HG02973 (cell line): ENCODE measurements at regions not wholly inside any gene's neighbourhood (a gene's known extent, or its start where the extent isn't known, plus 50 kb on each side); places are given as distances from the start of the nearest gene placed in this dataset.
A peak's percentile ranks its signal among the peaks of the same experiment; 100 is the strongest.
"Not testable (repeated sequence)": the region's sequence is repeated elsewhere in the genome, so short reads cannot be mapped to it uniquely, and the experiment has no call there.

ENCODE experiments used
- ATAC-seq: cut with Tn5 transposase; IDR thresholded peaks from one replicate; pipeline ENCODE4 v1.9.1; 2021; ENCODE audit warnings: moderate library complexity; ENCODE audit not compliant: unreplicated experiment

DNA sequence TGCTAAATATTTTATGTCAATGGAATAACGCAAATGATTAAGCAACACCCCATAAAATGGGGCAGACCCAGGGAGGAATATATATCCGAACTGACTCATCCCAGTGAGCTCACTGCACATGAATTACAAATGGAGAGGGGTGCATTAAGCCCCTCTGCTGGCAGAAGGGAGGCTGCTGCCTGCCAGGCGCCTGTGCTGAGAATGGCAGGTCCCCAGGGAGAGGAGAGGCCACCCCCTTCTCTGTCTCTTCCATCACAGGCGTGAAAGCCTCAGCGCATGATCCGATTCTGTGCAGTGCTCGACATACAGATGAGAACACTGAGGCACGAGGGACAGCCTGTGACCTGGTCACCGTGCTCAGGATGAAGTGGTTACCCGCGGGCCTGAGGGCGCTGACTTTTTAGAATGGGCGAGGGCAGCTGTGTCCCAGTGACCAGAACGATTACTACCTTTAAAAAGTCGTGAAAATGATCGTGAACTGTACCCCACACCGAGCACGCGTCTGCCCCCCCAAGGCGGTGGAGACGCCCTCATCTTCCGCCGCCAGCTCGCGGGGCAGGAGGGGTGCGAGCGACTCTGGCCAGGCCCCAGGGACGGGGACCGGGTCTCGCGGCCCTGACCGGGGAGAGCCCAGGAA is 229.7 kb upstream of the FRG2C start:
- ATAC-seq = not testable (repeated sequence)

GRCh38 chr3:75434913-75435793 is 229.0 kb upstream of the FRG2C start:
- ATAC-seq = peak; percentile 100

- not testable (repeated sequence) for ATAC-seq
Measured at GRCh38 chr3:75435794-75436400, 228.2 kb upstream of the FRG2C start.

- ATAC-seq = not testable (repeated sequence)
Measured at GRCh38 chr3:75440986-75441385, 223.1 kb upstream of the FRG2C start.

- ATAC-seq = not testable (repeated sequence)
Measured at GRCh38 chr3:75444634-75445033, 219.5 kb upstream of the FRG2C start.

DNA sequence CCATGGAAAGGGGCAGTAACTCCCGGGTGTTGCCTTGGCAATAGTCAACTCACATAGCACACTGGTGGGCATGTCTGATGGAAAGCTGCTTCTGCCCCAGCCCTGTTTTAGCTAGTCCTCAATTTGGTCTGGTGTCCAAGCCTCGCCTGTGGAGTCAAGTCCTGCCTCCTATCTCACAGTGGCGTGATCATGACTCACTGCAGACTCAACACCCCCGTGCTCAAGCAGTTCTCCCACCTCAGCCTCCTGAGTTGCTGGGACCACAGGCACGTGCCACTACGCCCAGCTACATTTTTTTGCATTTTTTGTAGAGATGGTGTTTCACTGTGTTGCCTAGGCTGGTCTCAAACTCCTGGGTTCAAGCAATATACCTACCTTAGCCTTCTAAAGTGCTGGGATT is 218.9 kb upstream of the FRG2C start:
- not testable (repeated sequence) for ATAC-seq

DNA sequence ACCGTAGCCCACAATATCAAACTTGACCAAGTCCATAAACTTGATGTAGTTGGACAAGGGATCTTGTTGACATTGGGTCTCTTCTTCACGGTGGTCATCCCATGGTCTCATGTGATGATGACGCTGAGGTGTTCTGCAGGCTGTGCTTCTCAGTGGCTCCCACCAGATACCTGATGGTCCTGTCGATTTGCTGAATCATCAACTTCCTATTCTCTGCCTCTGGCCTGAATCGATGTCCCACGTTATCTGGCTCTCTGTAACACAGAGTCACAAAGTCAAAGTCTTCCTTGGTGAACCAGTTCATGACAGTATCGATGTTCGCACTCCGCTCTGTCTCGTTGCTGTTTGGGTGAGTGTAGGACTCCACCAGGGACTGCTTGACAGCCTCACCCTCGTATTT is 217.2 kb upstream of the FRG2C start:
- ATAC-seq = not testable (repeated sequence)

GRCh38 chr3:75453328-75453727 is 210.8 kb upstream of the FRG2C start:
- ATAC-seq = not testable (repeated sequence)

- ATAC-seq = not testable (repeated sequence)
Measured at GRCh38 chr3:75453839-75454238, 210.3 kb upstream of the FRG2C start.

DNA sequence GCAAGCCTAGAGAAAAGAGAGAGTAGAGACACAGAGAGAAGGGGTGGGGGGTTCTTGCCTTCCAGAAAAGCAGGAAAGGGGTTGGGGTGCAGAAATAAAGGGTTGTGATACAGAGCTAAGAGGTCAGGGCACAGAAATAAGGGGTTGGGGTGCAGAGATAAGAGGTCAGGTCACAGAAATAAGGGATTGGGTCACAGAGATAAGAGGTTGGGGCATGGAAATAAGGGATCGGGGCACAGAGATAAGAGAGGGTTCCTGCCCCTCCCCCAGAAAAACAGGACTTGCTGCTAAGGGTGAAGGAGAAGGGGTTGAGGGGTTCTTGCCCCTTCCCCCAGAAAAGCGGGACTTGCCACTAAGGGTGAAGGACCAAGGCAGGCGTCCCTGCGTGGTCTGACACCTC is 189.6 kb upstream of the FRG2C start:
- not testable (repeated sequence) for ATAC-seq

GRCh38 chr3:75496600-75496999 is 167.5 kb upstream of the FRG2C start:
- ATAC-seq = not testable (repeated sequence)

- not testable (repeated sequence) for ATAC-seq
Measured at GRCh38 chr3:75500357-75500756, 163.8 kb upstream of the FRG2C start.

- not testable (repeated sequence) for ATAC-seq
Measured at GRCh38 chr3:75502171-75502570, 162.0 kb upstream of the FRG2C start.

DNA sequence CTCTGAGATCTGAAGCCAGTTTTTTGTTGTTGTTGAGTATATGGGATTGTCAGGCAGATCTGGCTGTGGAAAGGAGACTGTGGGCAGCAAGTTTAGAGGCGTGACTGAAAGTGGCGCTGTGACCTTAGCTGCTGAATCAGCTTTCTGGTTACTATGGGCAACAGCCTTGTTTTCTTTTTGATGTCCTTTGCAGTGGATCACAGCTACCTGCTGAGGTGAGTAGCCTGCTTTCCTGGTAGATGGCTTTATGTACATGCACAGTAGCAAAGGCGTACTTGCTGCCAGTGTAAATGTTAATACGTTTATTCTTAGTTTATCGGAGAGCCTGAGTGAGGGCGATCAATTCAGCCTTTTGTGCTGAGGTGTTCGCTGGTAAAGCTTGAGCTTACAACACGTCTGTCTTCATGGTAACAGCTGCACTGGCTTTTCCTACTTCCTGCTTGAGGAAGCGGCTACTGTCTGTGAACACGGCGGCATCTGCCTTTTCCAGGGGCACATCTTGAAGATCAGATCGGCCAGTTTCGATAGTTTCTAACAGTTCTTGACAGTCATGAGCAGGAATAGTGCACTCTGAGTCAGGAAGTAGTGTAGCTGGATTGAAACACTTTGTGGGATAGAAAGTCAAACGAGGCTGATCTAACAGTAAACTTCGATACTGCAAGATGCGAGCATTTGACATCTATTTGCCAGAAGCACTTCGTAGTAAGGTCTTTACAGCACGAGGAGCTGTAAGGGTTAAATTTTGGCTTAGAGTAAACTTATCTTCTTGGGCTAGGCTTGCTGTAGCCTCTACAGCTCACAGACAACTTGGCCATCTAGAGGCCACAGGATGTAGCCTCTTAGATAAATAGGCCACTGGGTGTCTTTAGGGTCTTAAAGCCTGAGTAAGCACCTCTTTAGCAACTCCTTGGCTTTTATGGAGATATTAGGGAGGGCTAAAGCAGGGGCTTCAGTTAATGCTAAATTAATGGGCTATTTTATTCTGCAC is 161.1 kb upstream of the FRG2C start:
- not testable (repeated sequence) for ATAC-seq

DNA sequence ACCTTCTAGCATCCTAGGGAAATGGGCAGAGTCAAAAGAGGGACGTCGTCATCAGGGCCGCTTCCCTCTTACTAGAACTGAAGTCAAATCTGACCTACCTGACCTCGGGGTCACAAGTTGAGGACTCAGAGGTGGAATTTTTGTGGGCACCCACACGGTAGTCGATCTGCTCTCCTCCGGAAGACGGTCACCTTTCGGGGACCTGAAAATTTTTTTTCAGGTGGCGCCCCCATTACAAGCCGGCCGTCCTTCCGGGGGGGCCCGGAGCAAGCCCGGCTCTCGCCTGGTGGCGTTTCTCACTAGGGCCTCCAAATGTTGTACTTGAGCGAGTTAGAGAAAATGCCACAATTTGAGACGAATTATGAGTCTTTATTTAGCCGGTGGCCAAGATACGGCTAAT is 157.5 kb upstream of the FRG2C start:
- no peak for ATAC-seq

DNA sequence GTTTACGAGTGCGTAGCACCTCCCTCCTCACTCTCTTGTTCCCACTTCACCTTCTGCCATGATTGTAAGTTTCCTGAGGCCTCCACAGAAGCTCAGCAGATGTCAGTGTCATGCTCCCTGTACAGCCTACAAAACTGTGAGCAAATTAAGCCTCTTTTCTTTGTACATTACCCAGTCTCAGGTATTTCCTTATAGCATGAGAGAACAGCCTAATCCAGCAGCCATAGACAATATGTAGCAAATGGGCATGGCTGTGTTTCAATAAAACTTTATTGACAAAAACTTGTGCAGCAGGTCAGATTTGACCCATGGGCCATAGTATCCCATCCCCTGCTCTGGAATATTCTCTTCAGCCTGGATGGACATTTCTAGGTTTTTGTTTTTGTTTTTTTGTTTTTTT is 156.2 kb upstream of the FRG2C start:
- not testable (repeated sequence) for ATAC-seq

- not testable (repeated sequence) for ATAC-seq
Measured at GRCh38 chr3:75527657-75528056, 136.5 kb upstream of the FRG2C start.

- not testable (repeated sequence) for ATAC-seq
Measured at GRCh38 chr3:75552095-75552494, 112.0 kb upstream of the FRG2C start.

DNA sequence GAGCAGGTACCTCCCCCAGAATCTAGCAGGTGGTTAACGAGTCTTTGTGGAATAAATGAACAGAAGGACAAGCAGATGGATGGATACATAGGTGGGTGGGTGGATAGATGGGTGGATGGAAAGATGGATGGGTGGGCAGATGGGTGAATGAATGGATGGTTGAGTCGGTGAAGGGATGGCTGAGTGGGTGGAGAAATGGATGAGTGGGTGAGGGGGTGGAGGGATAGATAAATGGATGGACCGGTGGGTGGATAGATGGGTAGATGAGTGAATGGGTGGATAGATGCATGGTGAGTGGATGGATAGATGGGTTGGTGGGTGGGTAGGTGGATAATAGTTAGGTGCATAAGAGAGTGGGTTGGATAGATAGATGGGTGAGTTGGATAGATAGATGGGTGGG is 99.7 kb upstream of the FRG2C start:
- not testable (repeated sequence) for ATAC-seq

DNA sequence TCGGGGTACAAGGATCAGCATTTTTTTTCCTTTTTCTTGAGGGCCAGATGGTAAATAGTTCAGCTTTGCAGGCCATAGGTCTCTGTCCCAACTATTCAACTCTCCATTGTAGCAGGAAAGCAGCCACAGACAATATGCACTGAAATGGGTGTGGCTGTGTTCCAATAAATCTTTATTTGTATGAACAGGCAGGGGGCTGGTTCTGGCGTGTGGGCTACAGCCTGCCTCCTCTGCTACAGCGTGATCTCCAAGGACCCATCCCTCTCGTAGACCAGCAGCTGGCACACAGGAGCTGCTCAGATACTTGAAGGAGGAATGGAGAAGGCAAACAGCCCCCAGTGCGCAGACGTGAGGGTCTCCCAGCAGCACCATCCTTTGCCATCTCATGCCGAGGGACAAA is 91.8 kb upstream of the FRG2C start:
- not testable (repeated sequence) for ATAC-seq
